Hematopoietic multipotent progenitor cell treated with erythropoietin and hydrocortisone succinate and interleukin-3 and kit ligand, for 15 days (in vitro differentiated cells): ENCODE measurements at regions not wholly inside any gene's neighbourhood (a gene's known extent, or its start where the extent isn't known, plus 50 kb on each side); places are given as distances from the start of the nearest gene placed in this dataset.

Source experiments
- DNase-seq: peaks from one replicate; pipeline ENCODE4 v3.0.0-alpha.2; 2015; ENCODE audit warnings: low spot score

- no peak for DNase-seq
Measured at GRCh38 chr6:44678252-44678935, 290.9 kb downstream of the CDC5L start.

GRCh38 chr6:44679438-44680201 is 292.1 kb downstream of the CDC5L start:
- no peak for DNase-seq

DNA sequence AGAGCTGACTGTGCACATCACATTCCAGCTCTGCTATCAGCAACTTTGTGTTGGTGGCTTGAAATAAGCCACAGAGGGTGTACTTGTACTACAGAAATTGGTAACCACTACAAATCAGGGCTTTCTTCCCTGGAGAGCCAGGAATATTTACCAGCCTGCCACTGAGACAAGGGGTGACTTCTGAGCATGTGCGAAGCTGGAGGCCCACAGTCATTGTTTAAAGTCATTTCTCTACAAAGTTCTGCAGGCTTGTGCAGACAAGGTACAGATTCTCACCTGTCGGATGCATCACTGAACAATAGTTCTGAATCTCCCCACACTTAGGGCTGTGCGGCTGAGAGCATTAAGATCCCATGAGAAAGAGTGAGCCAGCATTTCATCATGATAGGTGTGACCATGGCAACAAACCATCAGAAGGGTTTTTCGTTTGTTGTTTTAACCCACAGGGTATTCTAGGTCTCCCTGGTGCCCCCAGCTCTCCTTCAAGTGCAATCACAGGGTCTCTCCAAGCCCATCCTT is 292.8 kb downstream of the CDC5L start:
- DNase-seq = no peak

DNA sequence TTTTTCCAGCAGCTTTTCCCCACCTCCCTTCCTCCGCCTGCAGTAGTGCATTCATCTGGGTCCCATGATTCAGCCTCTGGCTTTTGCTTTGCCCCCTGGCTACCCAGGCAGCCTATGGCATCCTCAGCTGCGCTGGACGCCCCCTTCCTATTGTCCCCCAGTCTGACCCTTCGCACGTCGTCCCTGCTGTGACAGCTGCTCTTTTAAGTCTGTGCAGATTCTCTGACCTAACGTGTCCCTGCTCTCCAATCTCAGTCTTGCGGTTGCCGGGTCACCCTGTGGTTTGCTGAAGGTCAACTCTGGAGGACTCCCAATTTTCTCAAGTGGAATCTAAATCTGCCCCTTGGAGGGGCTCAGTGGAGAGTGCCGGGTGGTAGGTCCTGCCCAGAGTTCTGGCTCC is 294.3 kb downstream of the CDC5L start:
- DNase-seq = no peak

DNA sequence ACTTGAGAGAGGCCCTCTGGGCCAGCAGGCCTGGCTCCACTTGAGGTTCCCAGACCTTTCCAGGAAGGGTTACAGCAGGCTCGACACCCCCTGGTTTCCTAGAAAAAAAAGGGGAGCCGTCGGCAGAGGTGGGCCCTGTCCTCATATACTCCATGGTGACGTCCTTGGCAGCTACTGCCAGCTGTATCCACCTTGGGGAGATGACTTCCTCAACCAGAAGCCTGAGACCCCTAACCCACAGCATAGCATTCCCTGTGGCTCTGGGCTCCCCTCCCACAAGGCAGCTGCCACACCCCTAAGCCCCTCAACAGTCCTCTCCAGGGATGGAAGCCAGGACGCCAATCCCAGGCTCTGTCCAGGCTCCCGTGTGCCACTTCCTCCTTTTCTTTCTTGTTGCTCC is 294.8 kb downstream of the CDC5L start:
- DNase-seq = no peak

DNA sequence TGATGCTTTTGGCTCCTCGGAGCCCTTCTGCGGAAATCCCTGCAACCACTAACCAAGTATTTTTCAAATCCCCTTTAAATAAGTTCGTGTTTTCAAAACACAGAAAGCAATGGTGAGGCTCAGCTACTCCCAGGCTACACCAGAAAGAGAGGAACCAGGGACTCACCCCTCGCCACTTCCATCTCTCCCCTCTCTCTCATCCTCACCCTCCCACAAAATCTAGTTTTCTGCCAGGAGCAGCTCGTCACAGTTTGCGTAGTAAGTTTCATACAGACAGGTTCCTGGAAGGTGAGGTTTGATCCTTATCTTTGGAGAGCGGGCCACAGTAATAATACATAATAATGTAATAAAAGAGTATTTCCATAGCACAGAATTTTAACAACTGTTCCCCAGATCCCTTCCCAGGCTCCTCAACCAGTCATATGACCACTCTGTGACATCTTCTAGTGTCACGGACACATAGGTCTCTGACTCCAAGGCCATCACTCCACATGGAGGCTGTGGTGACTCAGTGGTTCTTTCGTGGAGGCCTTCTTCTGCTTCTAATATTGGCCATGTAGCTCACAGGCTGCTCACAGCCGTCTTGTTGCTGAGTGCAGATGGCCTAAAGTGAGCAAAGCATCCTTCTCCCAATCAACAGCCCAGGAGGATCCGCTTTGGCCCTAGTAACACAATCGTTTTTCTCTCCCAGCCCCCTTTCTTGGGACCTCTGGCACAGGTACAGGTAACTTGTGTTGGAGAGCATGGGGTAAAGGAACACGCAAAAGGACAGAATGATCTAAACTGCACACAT is 295.7 kb downstream of the CDC5L start:
- no peak for DNase-seq

GRCh38 chr6:44685213-44685612 is 297.7 kb downstream of the CDC5L start:
- DNase-seq = no peak

- no peak for DNase-seq
Measured at GRCh38 chr6:44696099-44696498, 308.6 kb downstream of the CDC5L start.

DNA sequence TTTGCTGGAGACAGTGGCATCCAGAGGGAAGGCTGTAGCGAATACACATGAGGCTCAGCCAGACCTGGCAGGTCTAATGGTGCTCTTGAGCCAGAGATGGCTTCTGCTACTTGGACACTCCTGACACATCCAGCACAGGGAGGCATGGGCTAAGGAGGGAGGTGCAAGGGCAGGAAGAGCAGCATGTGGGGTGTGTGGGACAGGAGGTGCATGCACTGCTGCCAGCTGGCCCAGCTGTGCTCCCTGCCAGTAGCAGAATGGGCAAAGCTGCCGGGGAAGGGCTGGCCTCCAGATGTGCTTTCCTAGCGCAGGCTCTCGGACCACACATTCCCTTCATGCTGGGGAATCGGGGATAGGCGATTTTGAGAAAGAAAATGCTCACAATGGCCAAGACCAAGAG is 309.2 kb downstream of the CDC5L start:
- no peak for DNase-seq

- DNase-seq = no peak
Measured at GRCh38 chr6:44697327-44697726, 309.8 kb downstream of the CDC5L start.

DNA sequence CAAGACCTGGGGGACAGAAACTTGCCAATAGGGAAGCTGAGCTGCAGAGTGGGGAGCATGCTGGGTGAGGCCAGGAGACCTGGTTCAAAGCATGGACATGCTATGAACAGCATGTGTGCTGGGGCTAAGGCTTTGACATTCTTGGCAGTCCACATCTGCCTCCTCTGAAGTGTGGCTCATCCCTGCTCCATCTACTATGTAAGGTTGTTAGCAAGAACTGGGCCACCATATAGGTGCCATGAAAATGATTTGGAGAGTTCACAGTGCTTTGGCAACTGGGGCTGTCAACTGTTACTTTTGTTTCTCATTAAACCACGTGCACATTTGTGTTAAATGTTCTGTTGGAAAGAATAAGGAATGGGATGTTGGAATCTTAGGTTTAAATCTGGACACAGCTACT is 311.1 kb downstream of the CDC5L start:
- DNase-seq = no peak

GRCh38 chr6:44699082-44699481 is 311.6 kb downstream of the CDC5L start:
- no peak for DNase-seq

- DNase-seq = no peak
Measured at GRCh38 chr6:44699851-44700250, 312.3 kb downstream of the CDC5L start.

GRCh38 chr6:44700422-44700821 is 312.9 kb downstream of the CDC5L start:
- DNase-seq = no peak

DNA sequence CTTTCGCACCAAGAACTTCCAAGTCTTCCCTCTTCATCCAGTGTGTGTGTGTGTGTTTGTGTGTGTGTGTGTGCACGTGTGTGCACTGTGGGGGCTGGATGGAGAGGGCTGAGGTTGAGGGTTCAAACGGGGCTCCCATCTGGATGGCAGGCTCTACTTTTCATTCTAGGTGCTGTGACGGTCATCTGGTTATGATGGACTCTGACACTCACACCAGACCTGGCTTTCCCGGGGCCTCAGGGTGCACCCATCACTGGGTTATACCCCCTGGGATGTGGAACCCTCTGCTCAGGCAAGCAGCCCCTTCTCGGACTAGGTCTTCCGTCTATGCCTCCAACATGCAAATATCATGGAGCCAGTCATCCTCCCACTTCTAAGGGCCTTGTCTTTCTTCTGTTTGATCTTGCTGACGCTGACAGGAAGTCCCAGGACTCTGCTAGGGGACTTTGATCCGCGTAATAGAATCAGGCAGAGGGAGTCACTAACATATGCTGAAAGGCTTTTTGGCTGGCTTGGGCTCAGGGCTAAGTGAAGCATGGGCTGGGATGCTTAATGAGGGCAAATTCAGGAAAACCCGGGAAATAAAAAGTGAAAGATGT is 313.6 kb downstream of the CDC5L start:
- no peak for DNase-seq

GRCh38 chr6:44701637-44702101 is 314.2 kb downstream of the CDC5L start:
- no peak for DNase-seq

- DNase-seq = no peak
Measured at GRCh38 chr6:44702292-44702691, 314.8 kb downstream of the CDC5L start.

DNA sequence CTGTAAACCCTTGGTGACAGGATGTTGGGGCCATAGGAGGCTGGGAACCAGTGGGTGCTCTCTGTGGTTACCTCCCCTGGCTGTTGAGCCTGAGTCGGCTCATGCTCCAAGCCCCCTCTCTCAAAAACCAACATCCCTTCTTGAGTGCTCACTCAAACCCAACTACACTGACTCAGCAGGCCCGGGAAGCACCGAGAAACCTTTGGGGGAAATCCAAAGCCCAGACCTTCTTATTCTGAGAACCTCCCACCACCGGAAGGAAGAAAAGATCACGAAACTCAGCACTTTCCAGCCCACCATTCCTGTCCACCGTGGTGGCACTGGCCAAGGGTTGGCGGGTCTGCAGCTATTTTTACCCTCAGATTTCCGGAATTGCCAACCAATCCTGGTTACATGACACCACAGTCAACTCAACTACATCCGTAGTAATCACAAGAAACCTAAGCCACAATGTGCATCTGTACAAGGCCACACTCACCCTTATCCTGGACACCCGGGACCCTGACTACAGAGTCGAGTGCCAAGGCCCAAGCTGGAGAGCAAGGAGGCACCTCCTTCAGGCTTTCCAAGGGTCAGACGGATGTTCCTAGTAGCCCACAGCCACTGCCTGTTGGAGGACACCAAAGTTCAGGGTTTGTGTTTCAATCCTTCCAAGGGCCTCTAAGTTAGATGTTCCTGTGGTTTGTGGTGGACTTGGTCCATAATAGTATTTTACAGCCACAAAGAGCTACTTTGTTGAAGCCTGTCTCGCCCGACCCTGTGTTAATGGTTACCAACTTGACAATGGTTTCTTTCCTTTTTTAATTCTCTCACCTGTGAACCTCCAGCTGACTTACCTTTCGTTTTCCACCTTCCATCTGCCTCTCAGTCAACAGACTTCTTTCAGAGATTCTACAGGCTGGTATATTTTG is 317.0 kb downstream of the CDC5L start:
- DNase-seq = no peak

DNA sequence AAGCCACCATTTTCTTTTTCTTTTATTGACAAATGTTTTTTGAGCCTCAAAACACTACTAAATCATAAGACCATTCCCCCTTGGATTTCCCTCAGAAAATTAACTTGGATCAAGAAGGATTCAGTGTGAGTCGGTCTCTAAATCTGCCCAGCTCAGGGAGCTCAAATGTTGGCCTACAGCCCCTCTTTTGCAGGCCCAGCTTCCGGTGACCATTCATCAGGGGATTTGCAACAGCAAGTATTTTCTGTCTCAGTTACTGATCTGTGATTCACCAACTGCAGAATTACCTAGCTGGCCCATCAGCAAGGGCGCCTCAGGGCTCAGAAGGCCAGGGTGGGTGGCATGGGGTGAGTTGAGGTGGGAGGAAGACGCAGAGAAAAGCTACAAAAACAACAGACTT is 318.1 kb downstream of the CDC5L start:
- no peak for DNase-seq

- DNase-seq = no peak
Measured at GRCh38 chr6:44706011-44706410, 318.5 kb downstream of the CDC5L start.

DNA sequence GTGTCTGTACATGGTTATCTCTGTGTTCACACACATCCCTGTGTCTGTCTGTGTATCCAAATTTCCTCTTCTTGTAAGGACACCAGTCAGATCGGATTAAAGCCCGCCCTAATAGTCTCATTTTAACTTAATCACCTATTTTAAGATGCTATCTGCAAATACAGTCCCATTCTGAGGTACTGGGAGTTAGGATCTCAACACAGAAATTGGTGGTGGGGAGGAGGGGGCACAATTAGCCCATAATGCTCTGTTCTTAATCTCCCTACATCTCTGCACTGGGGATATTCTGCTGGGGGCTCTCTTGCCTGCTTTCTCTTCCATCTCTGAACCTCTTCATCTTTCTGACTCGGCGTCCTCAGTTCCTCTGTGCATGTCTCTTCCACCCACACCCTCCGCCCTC is 320.7 kb downstream of the CDC5L start:
- no peak for DNase-seq
